NCI-H1048 (cell line): ENCODE measurements at regions not wholly inside any gene's neighbourhood (a gene's known extent, or its start where the extent isn't known, plus 50 kb on each side); places are given as distances from the start of the nearest gene placed in this dataset.
"Not testable (repeated sequence)": the region's sequence is repeated elsewhere in the genome, so short reads cannot be mapped to it uniquely, and the experiment has no call there.

Experiments used
- DNase-seq: peaks from one replicate; lab custom pipeline; 2025; lab: John Stamatoyannopoulos, UW

GRCh38 chr1:58836408-58836807, 52.6 kb upstream of the JUN start:
- DNase-seq, result no peak

DNA sequence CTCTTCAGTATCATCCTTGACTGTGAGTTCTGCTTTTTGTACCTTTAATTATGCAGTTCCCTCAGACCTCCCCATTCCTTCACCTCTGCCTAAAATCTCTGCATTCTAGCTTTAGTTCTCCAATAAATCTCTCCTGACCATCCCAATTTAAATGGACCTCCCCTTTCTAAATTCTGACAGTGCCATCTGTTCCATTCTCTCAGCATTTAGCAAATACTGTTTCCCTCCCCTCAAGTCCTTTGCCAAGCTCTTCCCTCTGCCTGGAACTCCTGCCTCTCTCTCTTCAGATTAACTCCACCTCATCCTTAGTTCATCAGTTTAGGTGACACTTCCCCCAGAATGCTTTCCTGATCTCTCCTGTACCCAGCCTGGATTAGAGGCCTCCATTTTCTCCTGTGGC, 54.0 kb upstream of the JUN start:
- no peak for DNase-seq

DNA sequence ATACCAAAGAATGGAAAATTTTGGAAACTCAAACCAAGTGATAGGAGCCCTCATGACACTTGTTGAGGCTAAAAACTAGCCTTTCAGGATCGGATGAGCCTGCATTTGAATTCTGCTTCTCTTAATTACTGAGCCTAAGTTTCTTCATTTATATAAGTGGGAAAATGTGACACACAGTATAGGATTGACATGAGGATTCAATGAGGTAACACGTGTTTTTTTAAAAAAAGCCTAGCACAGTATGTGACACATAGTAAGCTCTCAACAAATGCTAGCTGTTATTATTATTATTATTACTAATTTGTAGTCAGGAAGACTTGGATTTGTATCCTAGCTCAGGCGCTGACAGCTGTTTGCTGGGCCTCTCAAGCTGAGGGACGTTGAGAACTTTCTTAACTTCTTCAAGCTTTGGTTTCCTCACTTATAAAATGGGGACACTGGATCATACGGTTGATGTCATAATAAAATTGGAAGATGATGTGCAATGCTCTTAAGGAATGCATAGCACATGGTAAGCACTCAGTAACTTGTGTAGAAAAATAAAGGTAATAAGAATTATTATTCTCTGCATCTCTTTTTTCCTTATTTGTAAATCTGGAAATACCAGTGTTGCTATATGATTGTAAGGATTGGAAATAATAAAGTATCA, 55.4 kb upstream of the JUN start:
- no peak for DNase-seq

- DNase-seq, result no peak
These were observed 56.3 kb upstream of the JUN start for GRCh38 chr1:58839846-58840835.

DNA sequence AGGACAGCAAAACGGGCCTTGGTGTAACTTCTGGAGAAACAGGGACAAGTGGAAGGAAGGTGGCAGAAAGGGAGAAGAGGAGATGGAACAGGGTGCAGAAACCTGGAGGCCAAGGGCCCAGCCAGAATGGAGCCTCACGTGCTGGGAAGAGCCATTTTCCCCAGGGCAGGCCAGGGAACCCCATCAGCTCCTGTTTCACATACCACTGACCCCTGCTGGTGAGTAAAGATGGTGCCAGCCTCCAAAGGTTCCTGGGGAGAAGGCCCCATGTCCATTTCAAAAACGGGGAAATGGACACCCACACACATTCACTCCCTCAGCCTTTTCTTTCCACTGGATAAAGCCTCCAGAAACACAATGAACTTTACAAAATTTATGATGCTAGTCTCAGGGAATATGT, 57.6 kb upstream of the JUN start:
- DNase-seq, result no peak

- no peak for DNase-seq
These were observed 59.1 kb upstream of the JUN start for GRCh38 chr1:58842941-58843340.

GRCh38 chr1:58844176-58844575, 60.3 kb upstream of the JUN start:
- DNase-seq, result no peak

DNA sequence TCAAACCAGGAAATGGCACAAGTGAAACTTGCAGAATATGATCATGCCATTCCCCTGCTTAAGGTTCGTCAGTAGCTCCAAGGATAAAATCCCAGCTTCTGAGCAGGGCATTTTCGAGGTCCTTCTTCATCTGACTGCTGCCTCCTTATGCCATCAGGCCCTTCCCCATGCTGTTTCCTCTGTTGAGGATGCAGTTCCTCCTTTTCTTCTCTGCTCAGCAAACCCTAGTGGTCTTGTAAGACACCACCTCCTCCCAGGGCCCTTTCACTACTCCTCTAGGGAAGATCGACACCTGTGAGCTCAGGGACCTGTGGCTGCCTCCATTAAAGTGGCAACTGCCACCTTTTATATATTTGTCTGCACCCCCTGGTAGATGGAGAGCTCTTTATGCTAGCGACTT, 62.1 kb upstream of the JUN start:
- DNase-seq, result no peak

GRCh38 chr1:58848818-58849411, 65.1 kb upstream of the JUN start:
- no peak for DNase-seq

GRCh38 chr1:58849551-58849950, 65.7 kb upstream of the JUN start:
- DNase-seq, result no peak

GRCh38 chr1:58850636-58851035, 66.8 kb upstream of the JUN start:
- no peak for DNase-seq

- no peak for DNase-seq
These were observed 69.1 kb upstream of the JUN start for GRCh38 chr1:58852731-58853485.

DNA sequence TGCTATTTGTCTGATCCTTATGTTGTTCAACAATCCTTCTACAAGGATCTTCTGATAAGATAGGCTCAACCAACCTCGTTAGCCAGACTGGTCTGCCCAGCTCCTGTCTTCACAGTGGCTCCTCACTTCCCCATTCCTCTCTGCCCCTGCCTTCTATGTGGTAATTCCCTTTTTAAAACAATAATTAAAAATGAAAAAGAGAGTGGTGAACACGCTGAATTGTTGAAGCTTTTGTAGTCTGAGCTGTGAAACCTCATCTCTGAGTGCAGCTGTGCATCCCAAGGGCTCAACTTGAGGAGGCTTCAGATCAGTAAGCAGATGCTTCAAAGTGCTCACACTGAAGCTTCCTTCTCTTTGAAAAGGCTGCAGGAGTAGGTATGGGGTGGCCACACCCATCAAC, 70.7 kb upstream of the JUN start:
- no peak for DNase-seq

DNA sequence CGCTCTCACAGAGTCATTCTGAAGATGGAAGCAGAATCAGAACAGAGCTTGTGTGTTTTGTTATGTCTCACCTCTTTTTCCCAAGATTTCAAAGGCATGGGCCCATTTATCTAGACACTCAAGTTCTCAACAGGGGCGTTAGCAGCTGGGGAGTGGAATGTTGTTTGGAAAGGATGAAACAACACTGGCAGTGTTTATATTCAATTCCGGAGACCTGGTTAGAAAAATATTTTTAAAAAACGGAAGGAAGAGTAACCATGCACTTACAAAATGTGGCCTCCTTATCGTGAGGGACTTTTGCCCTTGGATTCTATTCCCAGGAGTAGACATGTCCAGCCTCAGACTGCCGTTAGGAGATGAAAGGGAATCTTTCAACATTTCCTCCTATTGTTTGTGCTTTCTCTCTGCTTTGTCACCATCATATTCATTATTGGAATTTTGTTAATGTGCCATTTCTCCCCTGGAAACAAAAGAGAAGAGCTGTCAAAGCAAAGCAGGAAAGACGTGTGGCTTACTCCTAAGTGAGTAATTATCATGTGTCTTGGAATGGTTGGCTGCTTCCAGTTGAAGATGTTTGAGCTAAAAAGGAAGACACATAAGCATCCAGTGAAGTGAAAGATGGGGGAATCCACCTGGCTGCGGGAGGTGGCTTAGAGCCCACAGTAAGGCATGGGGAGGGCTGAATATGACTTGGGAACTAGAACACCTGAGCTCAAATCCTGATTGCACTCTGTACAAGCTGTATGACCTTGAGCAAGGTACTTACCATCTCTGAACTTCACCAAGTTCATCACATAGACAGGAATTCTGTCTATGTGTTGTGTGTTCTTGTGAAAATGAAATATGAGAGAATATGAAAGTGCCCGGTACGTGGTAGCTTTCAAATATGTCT, 71.7 kb upstream of the JUN start:
- DNase-seq, result no peak

DNA sequence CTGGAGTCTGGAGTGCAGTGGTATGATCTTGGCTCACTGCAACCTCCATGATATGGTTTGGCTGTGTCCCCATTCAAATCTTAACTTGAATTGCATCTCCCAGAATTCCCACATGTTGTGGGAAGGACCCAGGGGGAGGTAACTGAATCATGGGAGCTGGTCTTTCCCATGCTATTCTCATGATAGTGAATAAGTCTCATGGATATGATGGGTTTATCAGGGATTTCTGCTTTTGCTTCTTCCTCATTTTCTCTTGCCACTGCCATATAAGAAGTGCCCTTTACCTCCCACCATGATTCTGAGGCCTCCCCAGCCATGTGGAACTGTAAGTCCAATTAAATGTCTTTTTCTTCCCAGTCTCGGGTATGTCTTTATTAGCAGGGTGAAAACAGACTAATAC, 72.4 kb upstream of the JUN start:
- DNase-seq, result not testable (repeated sequence)

- no peak for DNase-seq
These were observed 74.1 kb upstream of the JUN start for GRCh38 chr1:58857680-58858673.

DNA sequence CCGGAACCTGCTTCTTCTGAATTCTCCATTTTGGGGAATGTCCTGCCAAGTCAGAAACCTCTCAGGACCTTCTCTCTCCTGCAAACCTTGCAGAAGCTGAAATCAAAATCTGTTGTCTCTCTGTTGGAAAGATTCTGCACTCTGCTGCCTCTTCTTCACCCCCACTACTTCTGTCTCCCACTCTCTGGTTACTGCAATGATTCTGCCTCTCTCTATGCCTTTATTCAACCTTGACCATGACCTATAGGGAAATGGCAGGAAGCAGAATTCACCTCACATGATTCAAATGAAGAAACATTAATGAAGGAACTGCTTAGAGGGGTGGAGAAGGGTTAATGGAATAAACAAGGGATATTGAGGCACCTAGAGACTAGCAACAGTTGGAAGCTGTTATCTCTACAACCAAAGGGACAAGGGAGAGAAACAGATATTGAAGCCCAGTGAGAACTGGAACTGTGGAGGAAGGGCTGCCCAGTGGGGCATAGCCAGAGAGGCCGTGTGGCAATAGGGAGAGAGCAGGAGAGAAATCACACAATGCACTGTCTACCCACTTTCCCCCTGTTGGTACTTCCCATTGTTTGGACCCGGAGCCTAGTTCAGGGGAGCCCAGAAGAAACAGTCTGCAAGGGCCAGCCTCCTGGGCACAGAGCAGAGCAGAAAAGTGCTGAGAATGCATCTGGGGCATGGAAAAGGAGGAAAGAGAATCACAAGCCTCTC, 76.1 kb upstream of the JUN start:
- no peak for DNase-seq

- DNase-seq, result no peak
These were observed 77.2 kb upstream of the JUN start for GRCh38 chr1:58861076-58861475.

- DNase-seq, result no peak
These were observed 77.7 kb upstream of the JUN start for GRCh38 chr1:58861506-58861905.
